GM18498 (cell line): ENCODE measurements at regions not wholly inside any gene's neighbourhood (a gene's known extent, or its start where the extent isn't known, plus 50 kb on each side); places are given as distances from the start of the nearest gene placed in this dataset.

ENCODE experiments used
- ATAC-seq: cut with Tn5 transposase; IDR thresholded peaks from one replicate; pipeline ENCODE4 v1.9.1; 2021; ENCODE audit warnings: mild to moderate bottlenecking, moderate library complexity; ENCODE audit not compliant: unreplicated experiment

GRCh38 chr18:10370716-10371115, 83.7 kb upstream of the APCDD1 start:
- ATAC-seq: no peak

GRCh38 chr18:10371165-10371564, 83.3 kb upstream of the APCDD1 start:
- no peak for ATAC-seq

GRCh38 chr18:10374195-10374594, 80.2 kb upstream of the APCDD1 start:
- no peak for ATAC-seq

- no peak for ATAC-seq
Measured at GRCh38 chr18:10374636-10375293, 79.7 kb upstream of the APCDD1 start.

- ATAC-seq: no peak
Measured at GRCh38 chr18:10376731-10377130, 77.7 kb upstream of the APCDD1 start.

GRCh38 chr18:10377956-10378355, 76.5 kb upstream of the APCDD1 start:
- ATAC-seq: no peak

- no peak for ATAC-seq
Measured at GRCh38 chr18:10378688-10379420, 75.6 kb upstream of the APCDD1 start.

- ATAC-seq: no peak
Measured at GRCh38 chr18:10379522-10379921, 74.9 kb upstream of the APCDD1 start.

GRCh38 chr18:10381516-10381915, 72.9 kb upstream of the APCDD1 start:
- no peak for ATAC-seq

- no peak for ATAC-seq
Measured at GRCh38 chr18:10381951-10382350, 72.5 kb upstream of the APCDD1 start.

GRCh38 chr18:10386049-10386448, 68.4 kb upstream of the APCDD1 start:
- no peak for ATAC-seq

- no peak for ATAC-seq
Measured at GRCh38 chr18:10386956-10387355, 67.5 kb upstream of the APCDD1 start.

- ATAC-seq: no peak
Measured at GRCh38 chr18:10387399-10387798, 67.0 kb upstream of the APCDD1 start.

GRCh38 chr18:10388373-10388772, 66.1 kb upstream of the APCDD1 start:
- no peak for ATAC-seq

GRCh38 chr18:10391506-10391905, 62.9 kb upstream of the APCDD1 start:
- peak; percentile 84 for ATAC-seq

- ATAC-seq: no peak
Measured at GRCh38 chr18:10397004-10397403, 57.4 kb upstream of the APCDD1 start.

- no peak for ATAC-seq
Measured at GRCh38 chr18:10398571-10398970, 55.9 kb upstream of the APCDD1 start.

GRCh38 chr18:10399465-10399864, 55.0 kb upstream of the APCDD1 start:
- ATAC-seq: no peak

- ATAC-seq: no peak
Measured at GRCh38 chr18:10400534-10401307, 53.7 kb upstream of the APCDD1 start.

GRCh38 chr18:10401521-10401920, 52.9 kb upstream of the APCDD1 start:
- ATAC-seq: no peak

- ATAC-seq: no peak
Measured at GRCh38 chr18:10401930-10402329, 52.5 kb upstream of the APCDD1 start.
